Mucosa of descending colon (tissue), 3 donors: ENCODE measurements at regions not wholly inside any gene's neighbourhood (a gene's known extent, or its start where the extent isn't known, plus 50 kb on each side); places are given as distances from the start of the nearest gene placed in this dataset.

Experiments
- ATAC-seq: fragments of 200-7000 bp; cut with Tn5 transposase; one replicate; pipeline ENCODE4 v1.9.1; 2020; ENCODE audit warnings: mild to moderate bottlenecking, moderate library complexity
- DNase-seq, 3 donors: peaks; one replicate each; pipeline ENCODE4 v3.0.0-alpha.2; 2020
- H3K36me3 ChIP-seq: fragments of 200-600 bp; one replicate; pipeline ENCODE4 v1.8.0; 2021; ENCODE audit warnings: low read depth, mild to moderate bottlenecking
- H3K4me1 ChIP-seq: fragments of 200-600 bp; one replicate; pipeline ENCODE4 v1.8.0; 2021; ENCODE audit warnings: low read depth, mild to moderate bottlenecking
- H3K4me3 ChIP-seq: fragments of 200-600 bp; one replicate; pipeline ENCODE4 v1.8.0; 2021; ENCODE audit warnings: mild to moderate bottlenecking
- H3K9me3 ChIP-seq: fragments of 200-600 bp; one replicate; pipeline ENCODE4 v1.8.0; 2021; ENCODE audit warnings: mild to moderate bottlenecking
- CTCF ChIP-seq: fragments of 200-600 bp; IDR thresholded peaks from one replicate; pipeline ENCODE4 v1.8.0; 2022; ENCODE audit warnings: antibody characterized with exemption, mild to moderate bottlenecking
- intact Hi-C, 2 donors: fragments of 100-400 bp; cut with DNase I in 1 of 2; cut with micrococcal nuclease in 1 of 2; formaldehyde crosslinking; loops; one replicate each; pipeline versions ENCODE4 v1.11.0 to v1.11.1; 2022; cut with DNase I, micrococcal nuclease
- donor health status: DM: no; HTN: no; CAD: no; lungs with moderate emphysema.
- donor health status: DM: no; HTN: no; CAD: no.
- donor health status: DM: no; HTN: yes; CAD: no.

GRCh38 chr11:81888391-81888790 is 845.3 kb downstream of the FAM181B start:
- Histone ChIP-seq H3K4me1 (no peaks in the 10 kb centered on the region), H3K36me3 (no peaks in the 10 kb centered on the region), H3K4me3 (no peak overlapping the region), H3K9me3 (no peaks in the 10 kb centered on the region)
- DNase-seq (no peak), ATAC-seq (no peak)
- intact Hi-C loops, result no loop called here
- no peak for TF ChIP-seq CTCF

GRCh38 chr11:81887671-81888070 is 846.0 kb downstream of the FAM181B start:
- H3K4me1 ChIP-seq, result no peaks in the 10 kb centered on the region
- intact Hi-C loops, result no loop called here
- DNase-seq (no peak), ATAC-seq (no peak)
- H3K4me3 ChIP-seq, result no peak overlapping the region
- H3K36me3 ChIP-seq, result no peaks in the 10 kb centered on the region
- H3K9me3 ChIP-seq, result no peaks in the 10 kb centered on the region
- no peak for TF ChIP-seq CTCF

- Histone ChIP-seq H3K36me3 (no peaks in the 10 kb centered on the region), H3K4me3 (no peak overlapping the region), H3K9me3 (no peaks in the 10 kb centered on the region), H3K4me1 (no peaks in the 10 kb centered on the region)
- TF ChIP-seq CTCF, result no peak
- ATAC-seq (no peak), DNase-seq (no peak)
- intact Hi-C loops, result no loop called here
These were observed 847.1 kb downstream of the FAM181B start for GRCh38 chr11:81886406-81887075.

GRCh38 chr11:81874635-81875034 is 859.0 kb downstream of the FAM181B start:
- Histone ChIP-seq H3K9me3 (no peaks in the 10 kb centered on the region), H3K4me3 (no peak overlapping the region), H3K36me3 (no peaks in the 10 kb centered on the region), H3K4me1 (no peaks in the 10 kb centered on the region)
- no peak for TF ChIP-seq CTCF
- no peak for ATAC-seq
- DNase-seq, result no peak
- intact Hi-C loops, result no loop called here

- TF ChIP-seq CTCF, result no peak
- DNase-seq (no peak), ATAC-seq (no peak)
- Histone ChIP-seq H3K36me3 (no peaks in the 10 kb centered on the region), H3K4me1 (no peaks in the 10 kb centered on the region), H3K4me3 (no peak overlapping the region), H3K9me3 (no peaks in the 10 kb centered on the region)
- intact Hi-C loops, result no loop called here
These were observed 862.8 kb downstream of the FAM181B start for GRCh38 chr11:81870815-81871214.

- Histone ChIP-seq H3K4me3 (no peak overlapping the region), H3K4me1 (no peaks in the 10 kb centered on the region), H3K36me3 (no peaks in the 10 kb centered on the region), H3K9me3 (no peaks in the 10 kb centered on the region)
- intact Hi-C loops, result no loop called here
- peak; percentile 65 for ATAC-seq
- DNase-seq, result no peak
- no peak for TF ChIP-seq CTCF
These were observed 863.6 kb downstream of the FAM181B start for GRCh38 chr11:81870066-81870412.
